Liver (tissue), 7 donors: ENCODE measurements at regions not wholly inside any gene's neighbourhood (a gene's known extent, or its start where the extent isn't known, plus 50 kb on each side); places are given as distances from the start of the nearest gene placed in this dataset.

Experiments
- DNase-seq: peaks from one replicate; pipeline ENCODE4 v3.0.0-alpha.2; 2017; ENCODE audit warnings: low spot score
- H3K27ac ChIP-seq, 2 donors: one replicate each; pipeline ENCODE4 v1.7.0; 2013; ENCODE audit warnings: inconsistent platforms in 2 of 2, low read length in 2 of 2, control low read depth in 1 of 2, low read depth in 1 of 2, mild to moderate bottlenecking in 1 of 2
- H3K27me3 ChIP-seq, 4 donors: one replicate each; pipeline versions ENCODE4 v1.6.1 to v1.7.0; 2013; ENCODE audit warnings: low read length in 3 of 4, inconsistent platforms in 1 of 4, mild to moderate bottlenecking in 1 of 4, moderate library complexity in 1 of 4; ENCODE audit not compliant: control insufficient read depth in 4 of 4, insufficient read depth in 4 of 4
- H3K36me3 ChIP-seq, 4 donors: one replicate each; pipeline versions ENCODE4 v1.6.1 to v1.7.0; 2013; ENCODE audit warnings: low read length in 3 of 4, mild to moderate bottlenecking in 3 of 4, low read depth in 1 of 4, moderate library complexity in 1 of 4; ENCODE audit not compliant: control insufficient read depth in 4 of 4, insufficient read depth in 3 of 4
- H3K4me1 ChIP-seq, 4 donors: one replicate each; pipeline versions ENCODE4 v1.6.1 to v1.7.0; 2013; ENCODE audit warnings: low read length in 3 of 4, mild to moderate bottlenecking in 3 of 4, moderate library complexity in 1 of 4; ENCODE audit not compliant: control insufficient read depth in 4 of 4, insufficient read depth in 4 of 4
- H3K4me3 ChIP-seq, 3 donors: one replicate each; pipeline versions ENCODE4 v1.6.1 to v1.7.0; 2013; ENCODE audit warnings: low read length in 3 of 3, control low read depth in 1 of 3, low read depth in 1 of 3, mild to moderate bottlenecking in 1 of 3
- H3K9ac ChIP-seq, 2 donors: one replicate each; pipeline ENCODE4 v1.7.0; 2013; ENCODE audit warnings: low read length in 2 of 2, mild to moderate bottlenecking in 2 of 2, moderate library complexity in 2 of 2, control low read depth in 1 of 2, low read depth in 1 of 2
- H3K9me3 ChIP-seq, 4 donors: one replicate each; pipeline versions ENCODE4 v1.6.1 to v1.7.0; 2013; ENCODE audit warnings: low read length in 3 of 4; ENCODE audit not compliant: control insufficient read depth in 4 of 4
- FOXA1 ChIP-seq: IDR thresholded peaks from 2 replicates; pipeline ENCODE4 v1.6.1; 2016; ENCODE audit warnings: antibody characterized with exemption
- FOXA2 ChIP-seq: IDR thresholded peaks from 2 replicates; pipeline ENCODE4 v1.6.1; 2016; ENCODE audit warnings: antibody characterized with exemption
- GABPA ChIP-seq, 2 donors: IDR thresholded peaks in 1 of 2; conservative IDR thresholded peaks in 1 of 2; 2 replicates each; pipeline ENCODE4 v1.6.1; 2016; ENCODE audit warnings: antibody characterized with exemption in 2 of 2, mild to moderate bottlenecking in 1 of 2, moderate library complexity in 1 of 2
- HNF4A ChIP-seq, 2 donors: conservative IDR thresholded peaks; 2 replicates each; pipeline ENCODE4 v1.6.1; 2016; ENCODE audit warnings: antibody characterized with exemption in 2 of 2, mild to moderate bottlenecking in 2 of 2
- HNF4G ChIP-seq: IDR thresholded peaks from 2 replicates; pipeline ENCODE4 v1.6.1; 2016; ENCODE audit warnings: antibody characterized with exemption
- JUND ChIP-seq, 2 donors: IDR thresholded peaks; 2 replicates each; pipeline ENCODE4 v1.6.1; 2016; ENCODE audit warnings: antibody characterized with exemption in 2 of 2
- MAX ChIP-seq: IDR thresholded peaks from 2 replicates; pipeline ENCODE4 v1.6.1; 2016; ENCODE audit warnings: antibody characterized with exemption
- NR2F2 ChIP-seq: IDR thresholded peaks from 2 replicates; pipeline ENCODE4 v1.6.1; 2016; ENCODE audit warnings: antibody characterized with exemption
- RAD21 ChIP-seq, 2 donors: IDR thresholded peaks; 2 replicates each; pipeline ENCODE4 v1.6.1; 2016; ENCODE audit warnings: antibody characterized with exemption in 2 of 2, mild to moderate bottlenecking in 2 of 2
- REST ChIP-seq: IDR thresholded peaks from 2 replicates; pipeline ENCODE4 v1.6.1; 2016; ENCODE audit warnings: antibody characterized with exemption, mild to moderate bottlenecking
- RXRA ChIP-seq, 2 donors: IDR thresholded peaks; 2 replicates each; pipeline ENCODE4 v1.6.1; 2017 to 2018; ENCODE audit warnings: antibody characterized with exemption in 2 of 2, mild to moderate bottlenecking in 1 of 2
- SP1 ChIP-seq: IDR thresholded peaks from 2 replicates; pipeline ENCODE4 v1.6.1; 2018; ENCODE audit warnings: antibody characterized with exemption, mild to moderate bottlenecking
- YY1 ChIP-seq: IDR thresholded peaks from 2 replicates; pipeline ENCODE4 v1.6.1; 2016; ENCODE audit warnings: antibody characterized with exemption, mild to moderate bottlenecking
- ZBTB33 ChIP-seq: IDR thresholded peaks from 2 replicates; pipeline ENCODE4 v1.6.1; 2016; ENCODE audit warnings: antibody characterized with exemption
- WGBS: extraction: QIAGEN DNeasy Blood & Tissue Kit; methylation state at CpG from one replicate; pipeline ENCODE4 v1.1.7; 2013; 5-methylcytosine and 5-hydroxymethylcytosine counted together
- TF ChIP-seq, protein P1 (sequence below): IDR thresholded peaks from 2 replicates; pipeline ENCODE4 v1.6.1; 2016; ENCODE audit warnings: antibody characterized with exemption
- donor health status: healthy.
- donor health status: healthy.
- donor health status: healthy.
- donor health status: healthy.

DNA sequence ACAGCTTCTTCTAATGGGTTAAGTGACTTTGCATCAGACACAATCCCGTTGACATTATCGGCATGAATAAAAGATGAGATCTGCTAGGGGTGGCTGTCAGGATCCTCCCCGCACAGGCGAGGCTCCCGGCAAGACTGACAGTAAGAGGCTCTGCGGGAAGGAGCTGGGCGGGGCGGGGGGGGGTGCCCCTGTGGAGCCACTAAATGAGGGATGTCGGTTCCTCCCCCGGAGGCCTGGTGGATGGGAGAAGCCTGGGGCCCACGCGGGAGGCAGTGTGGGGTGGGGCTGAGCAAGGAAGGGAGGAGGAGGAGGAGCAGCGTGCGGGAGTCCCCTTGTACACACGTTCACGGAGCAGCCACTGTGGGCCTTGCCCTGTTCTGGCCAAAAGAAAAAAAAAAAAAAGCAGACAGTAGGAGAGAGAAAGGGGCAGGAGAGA lies 190.9 kb upstream of the GSE1 start:
- H3K4me3 ChIP-seq: peak overlapping the region in 1 of 3 donors; percentile 3
- 36% methylated on average over 16 of the region's 16 CpGs for WGBS
- H3K27me3 ChIP-seq: no peaks in the 10 kb centered on the region
- no peak for DNase-seq
- peak overlapping the region; percentile 51 to 53 for H3K27ac ChIP-seq
- H3K36me3 ChIP-seq: no peaks in the 10 kb centered on the region
- H3K9me3 ChIP-seq: no peaks in the 10 kb centered on the region
- no peak overlapping the region for H3K9ac ChIP-seq
- H3K4me1 ChIP-seq: peaks cover 9 to 25% (median 21%) of the 10 kb centered on the region in 4 donors
- TF ChIP-seq FOXA2 (no peak), GABPA (IDR thresholded peaks at IDR 0.05 in 1 of 2, conservative IDR thresholded peaks at IDR 0.05 in 1 of 2) (no peak), SP1 (no peak), HNF4G (no peak), ZBTB33 (no peak), MAX (no peak), FOXA1 (no peak), REST (no peak), YY1 (no peak)

GRCh38 chr16:85422632-85423550 lies 190.2 kb upstream of the GSE1 start:
- no peaks in the 10 kb centered on the region for H3K36me3 ChIP-seq
- H3K9ac ChIP-seq: no peak overlapping the region
- peak overlapping the region in 1 of 3 donors; percentile 3 for H3K4me3 ChIP-seq
- H3K9me3 ChIP-seq: no peaks in the 10 kb centered on the region
- peaks cover 9 to 25% (median 21%) of the 10 kb centered on the region in 4 donors for H3K4me1 ChIP-seq
- peak; percentile 83 for TF ChIP-seq SP1
- TF ChIP-seq RAD21 (IDR thresholded peaks at IDR 0.05): peak; percentile 71 to 79
- peak; percentile 70 to 84 for TF ChIP-seq HNF4A (conservative IDR thresholded peaks at IDR 0.05)
- TF ChIP-seq, protein P1, sequence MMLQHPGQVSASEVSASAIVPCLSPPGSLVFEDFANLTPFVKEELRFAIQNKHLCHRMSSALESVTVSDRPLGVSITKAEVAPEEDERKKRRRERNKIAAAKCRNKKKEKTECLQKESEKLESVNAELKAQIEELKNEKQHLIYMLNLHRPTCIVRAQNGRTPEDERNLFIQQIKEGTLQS: no peak
- peak; percentile 75 to 96 for TF ChIP-seq RXRA (IDR thresholded peaks at IDR 0.05)
- TF ChIP-seq REST: peak; percentile 84
- TF ChIP-seq FOXA1: peak; percentile 86
- no peak for TF ChIP-seq NR2F2
- TF ChIP-seq JUND (IDR thresholded peaks at IDR 0.05): peak in 1 of 2 donors; percentile 86
- no peak for TF ChIP-seq HNF4G
- peak; percentile 90 for TF ChIP-seq FOXA2
- H3K27ac ChIP-seq: peak overlapping the region; percentile 51 to 53
- H3K27me3 ChIP-seq: no peaks in the 10 kb centered on the region
- WGBS: 52% methylated on average over 23 of the region's 23 CpGs
- peak; percentile 75 for DNase-seq
